Liver (tissue), 3 donors: ENCODE measurements at regions not wholly inside any gene's neighbourhood (a gene's known extent, or its start where the extent isn't known, plus 50 kb on each side); places are given as distances from the start of the nearest gene placed in this dataset.

Experiments
- ATF3 ChIP-seq: IDR thresholded peaks from 2 replicates; pipeline ENCODE4 v1.6.1; 2016; ENCODE audit warnings: antibody characterized with exemption
- CTCF ChIP-seq: fragments of 150-350 bp; IDR thresholded peaks from 2 replicates; pipeline ENCODE4 v1.5.1; 2017; ENCODE audit warnings: improper control_type of control experiment, low read depth, low read length; ENCODE audit not compliant: missing input control
- FOXA1 ChIP-seq: IDR thresholded peaks from 2 replicates; pipeline ENCODE4 v1.6.1; 2016; ENCODE audit warnings: antibody characterized with exemption
- JUND ChIP-seq, 2 donors: IDR thresholded peaks; 2 replicates each; pipeline ENCODE4 v1.6.1; 2016; ENCODE audit warnings: antibody characterized with exemption in 2 of 2
- RAD21 ChIP-seq, 2 donors: IDR thresholded peaks; 2 replicates each; pipeline ENCODE4 v1.6.1; 2016; ENCODE audit warnings: antibody characterized with exemption in 2 of 2, mild to moderate bottlenecking in 2 of 2
- REST ChIP-seq: IDR thresholded peaks from 2 replicates; pipeline ENCODE4 v1.6.1; 2016; ENCODE audit warnings: antibody characterized with exemption, mild to moderate bottlenecking
- SP1 ChIP-seq: IDR thresholded peaks from 2 replicates; pipeline ENCODE4 v1.6.1; 2018; ENCODE audit warnings: antibody characterized with exemption, mild to moderate bottlenecking
- TAF1 ChIP-seq: conservative IDR thresholded peaks from 2 replicates; pipeline ENCODE4 v1.6.1; 2016; ENCODE audit warnings: antibody characterized with exemption, mild to moderate bottlenecking
- YY1 ChIP-seq: IDR thresholded peaks from 2 replicates; pipeline ENCODE4 v1.6.1; 2016; ENCODE audit warnings: antibody characterized with exemption, mild to moderate bottlenecking
- TF ChIP-seq, protein P1 (sequence below): IDR thresholded peaks from 2 replicates; pipeline ENCODE4 v1.6.1; 2016; ENCODE audit warnings: antibody characterized with exemption
- donor health status: healthy.
- donor health status: healthy.

GRCh38 chr7:146054909-146055308 is 61.7 kb upstream of the CNTNAP2 start:
- TF ChIP-seq REST (no peak), RAD21 (IDR thresholded peaks at IDR 0.05) (no peak), CTCF (no peak), JUND (IDR thresholded peaks at IDR 0.05) (no peak), YY1 (no peak), ATF3 (no peak), TAF1 (no peak), FOXA1 (no peak), SP1 (no peak)
- TF ChIP-seq, protein P1, sequence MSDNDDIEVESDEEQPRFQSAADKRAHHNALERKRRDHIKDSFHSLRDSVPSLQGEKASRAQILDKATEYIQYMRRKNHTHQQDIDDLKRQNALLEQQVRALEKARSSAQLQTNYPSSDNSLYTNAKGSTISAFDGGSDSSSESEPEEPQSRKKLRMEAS: no peak
